Left ventricle myocardium inferior (tissue), 1 donor: ENCODE measurements at regions not wholly inside any gene's neighbourhood (a gene's known extent, or its start where the extent isn't known, plus 50 kb on each side); places are given as distances from the start of the nearest gene placed in this dataset.

Experiments
- DNase-seq: peaks from one replicate; pipeline ENCODE4 v3.0.0-alpha.2; 2020
- H3K27ac ChIP-seq: fragments of 200-600 bp; replicated peaks from 2 replicates; pipeline ENCODE4 v1.8.0; 2021
- H3K27me3 ChIP-seq: fragments of 200-600 bp; 2 replicates; pipeline ENCODE4 v1.8.0; 2021; ENCODE audit warnings: low read depth
- H3K36me3 ChIP-seq: fragments of 200-600 bp; 2 replicates; pipeline ENCODE4 v1.8.0; 2021
- H3K4me1 ChIP-seq: fragments of 200-600 bp; 2 replicates; pipeline ENCODE4 v1.8.0; 2021
- H3K4me3 ChIP-seq: fragments of 200-600 bp; 2 replicates; pipeline ENCODE4 v1.8.0; 2021; ENCODE audit warnings: mild to moderate bottlenecking, moderate library complexity
- H3K9me3 ChIP-seq: fragments of 200-600 bp; replicated peaks from 2 replicates; pipeline ENCODE4 v1.8.0; 2021
- intact Hi-C: fragments of 100-400 bp; cut with micrococcal nuclease; formaldehyde crosslinking; loops from one replicate; pipeline ENCODE4 v1.11.0; 2022
- TF ChIP-seq, protein P1 (sequence below): fragments of 200-600 bp; IDR thresholded peaks from 2 replicates; pipeline ENCODE4 v1.8.0; 2021; ENCODE audit warnings: antibody characterized with exemption, mild to moderate bottlenecking, borderline replicate concordance
- donor health status: DM: no; HTN: yes; CAD: no; lungs with severe emphysema.

DNA sequence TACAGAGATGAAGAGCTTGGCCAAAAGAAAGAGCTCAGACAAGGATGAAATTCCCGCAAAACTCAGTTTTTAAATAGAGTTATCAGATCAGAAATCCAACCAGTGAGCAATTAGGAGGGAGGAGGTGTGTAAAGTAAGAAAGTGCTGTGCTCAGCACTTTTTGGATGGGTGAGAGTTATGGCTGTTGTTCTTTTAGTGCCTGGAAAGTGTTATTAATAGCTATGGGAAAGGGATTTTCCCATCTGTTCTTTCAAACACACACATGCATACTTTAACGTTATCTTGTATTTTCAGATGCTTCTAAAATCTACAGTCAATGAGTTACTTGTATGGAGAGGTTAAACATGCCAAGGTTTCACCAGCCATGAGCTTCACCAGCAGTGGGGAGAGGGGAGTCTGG is 107.3 kb upstream of the TMEM72 start:
- Histone ChIP-seq H3K4me1 (peaks cover 68% of the 10 kb centered on the region), H3K36me3 (no peaks in the 10 kb centered on the region), H3K9me3 (no peaks in the 10 kb centered on the region), H3K27ac (no peak overlapping the region), H3K4me3 (no peak overlapping the region), H3K27me3 (no peaks in the 10 kb centered on the region)
- intact Hi-C loops = no loop called here
- TF ChIP-seq, protein P1, sequence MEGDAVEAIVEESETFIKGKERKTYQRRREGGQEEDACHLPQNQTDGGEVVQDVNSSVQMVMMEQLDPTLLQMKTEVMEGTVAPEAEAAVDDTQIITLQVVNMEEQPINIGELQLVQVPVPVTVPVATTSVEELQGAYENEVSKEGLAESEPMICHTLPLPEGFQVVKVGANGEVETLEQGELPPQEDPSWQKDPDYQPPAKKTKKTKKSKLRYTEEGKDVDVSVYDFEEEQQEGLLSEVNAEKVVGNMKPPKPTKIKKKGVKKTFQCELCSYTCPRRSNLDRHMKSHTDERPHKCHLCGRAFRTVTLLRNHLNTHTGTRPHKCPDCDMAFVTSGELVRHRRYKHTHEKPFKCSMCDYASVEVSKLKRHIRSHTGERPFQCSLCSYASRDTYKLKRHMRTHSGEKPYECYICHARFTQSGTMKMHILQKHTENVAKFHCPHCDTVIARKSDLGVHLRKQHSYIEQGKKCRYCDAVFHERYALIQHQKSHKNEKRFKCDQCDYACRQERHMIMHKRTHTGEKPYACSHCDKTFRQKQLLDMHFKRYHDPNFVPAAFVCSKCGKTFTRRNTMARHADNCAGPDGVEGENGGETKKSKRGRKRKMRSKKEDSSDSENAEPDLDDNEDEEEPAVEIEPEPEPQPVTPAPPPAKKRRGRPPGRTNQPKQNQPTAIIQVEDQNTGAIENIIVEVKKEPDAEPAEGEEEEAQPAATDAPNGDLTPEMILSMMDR = no peak
- DNase-seq = no peak

DNA sequence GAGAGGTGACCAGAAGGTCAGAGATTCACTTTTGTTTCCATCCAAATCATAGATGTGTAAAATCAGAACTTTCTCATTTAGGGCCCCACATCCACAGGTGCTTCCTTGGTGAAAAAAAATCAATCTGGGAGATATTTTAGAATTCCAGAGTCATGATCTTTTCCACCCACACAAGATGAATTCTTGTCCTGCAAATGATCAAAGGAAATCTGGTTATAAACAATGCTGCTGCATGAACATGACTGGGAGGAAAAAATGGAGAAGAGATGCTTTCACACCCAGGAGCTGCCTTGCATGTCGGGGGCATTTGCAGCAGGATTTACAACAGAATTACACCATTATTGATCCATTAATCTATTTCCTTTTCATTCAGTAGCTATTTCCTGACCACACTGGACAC is 106.5 kb upstream of the TMEM72 start:
- intact Hi-C loops = no loop called here
- TF ChIP-seq, protein P1 = no peak
- H3K27ac ChIP-seq = no peak overlapping the region
- peaks cover 68% of the 10 kb centered on the region for H3K4me1 ChIP-seq
- H3K36me3 ChIP-seq = no peaks in the 10 kb centered on the region
- no peaks in the 10 kb centered on the region for H3K9me3 ChIP-seq
- no peak for DNase-seq
- no peak overlapping the region for H3K4me3 ChIP-seq
- H3K27me3 ChIP-seq = no peaks in the 10 kb centered on the region

DNA sequence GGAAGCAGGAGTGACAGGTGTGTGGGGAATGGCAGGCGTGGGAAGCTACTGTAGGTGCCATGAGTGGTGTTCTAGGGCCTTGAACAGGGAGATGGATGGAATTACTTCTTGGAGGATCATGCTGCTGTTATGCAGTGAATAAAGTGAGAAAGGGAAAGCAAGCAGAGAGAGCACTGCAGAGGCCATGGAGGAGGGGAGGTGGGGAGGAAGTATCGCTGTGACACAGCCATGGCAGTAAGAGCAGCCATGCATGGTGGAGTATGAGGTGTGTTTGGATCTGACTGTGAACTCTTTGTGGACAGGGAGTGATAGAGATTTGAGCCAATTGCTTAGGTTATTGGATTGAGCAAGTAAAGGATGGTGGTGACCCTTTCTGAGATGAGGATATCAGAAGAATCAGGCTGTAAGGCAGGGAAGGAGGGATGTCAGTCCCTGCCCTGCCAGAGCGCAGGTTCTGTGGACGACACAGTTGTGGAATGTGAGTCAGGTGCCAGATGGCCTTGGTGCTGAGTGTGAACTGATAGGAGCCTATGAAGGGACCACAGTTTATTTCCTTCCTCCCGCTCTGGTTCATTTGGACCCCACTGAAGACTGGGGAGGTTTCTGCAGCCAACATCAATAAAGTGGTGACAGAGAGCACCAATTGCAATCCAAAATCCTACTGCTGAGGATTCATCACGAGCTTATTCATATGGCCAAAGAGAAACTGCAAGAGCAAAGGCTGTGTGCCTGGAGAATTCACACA is 105.5 kb upstream of the TMEM72 start:
- Histone ChIP-seq H3K4me1 (peaks cover 76% of the 10 kb centered on the region), H3K27me3 (no peaks in the 10 kb centered on the region), H3K36me3 (no peaks in the 10 kb centered on the region), H3K9me3 (no peaks in the 10 kb centered on the region), H3K4me3 (no peak overlapping the region), H3K27ac (peak overlapping the region; percentile 49)
- TF ChIP-seq, protein P1 = no peak
- peak; percentile 50 for DNase-seq
- intact Hi-C loops = no loop called here

DNA sequence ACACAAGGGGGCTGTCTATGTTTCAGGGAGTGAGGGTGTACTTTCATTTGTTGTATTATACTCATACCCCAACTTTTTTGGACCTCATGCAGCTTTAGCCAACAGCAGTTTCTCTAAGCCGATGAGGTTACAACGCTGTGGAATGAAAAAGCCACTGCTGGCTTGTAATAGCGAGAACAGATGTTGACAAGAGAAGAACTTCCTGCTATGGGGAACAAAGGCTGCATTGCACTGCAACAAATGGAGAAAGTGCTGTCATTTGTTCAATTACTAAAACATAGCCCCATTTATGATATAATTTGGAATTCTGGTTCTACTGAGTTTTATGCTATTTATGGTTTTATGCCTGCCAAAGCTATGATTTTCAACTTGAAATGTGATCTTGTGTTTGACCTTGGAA is 104.2 kb upstream of the TMEM72 start:
- intact Hi-C loops = no loop called here
- Histone ChIP-seq H3K9me3 (no peaks in the 10 kb centered on the region), H3K4me1 (peaks cover 77% of the 10 kb centered on the region), H3K27ac (peak overlapping the region; percentile 58), H3K27me3 (no peaks in the 10 kb centered on the region), H3K36me3 (no peaks in the 10 kb centered on the region), H3K4me3 (no peak overlapping the region)
- TF ChIP-seq, protein P1 = no peak
- DNase-seq = no peak

DNA sequence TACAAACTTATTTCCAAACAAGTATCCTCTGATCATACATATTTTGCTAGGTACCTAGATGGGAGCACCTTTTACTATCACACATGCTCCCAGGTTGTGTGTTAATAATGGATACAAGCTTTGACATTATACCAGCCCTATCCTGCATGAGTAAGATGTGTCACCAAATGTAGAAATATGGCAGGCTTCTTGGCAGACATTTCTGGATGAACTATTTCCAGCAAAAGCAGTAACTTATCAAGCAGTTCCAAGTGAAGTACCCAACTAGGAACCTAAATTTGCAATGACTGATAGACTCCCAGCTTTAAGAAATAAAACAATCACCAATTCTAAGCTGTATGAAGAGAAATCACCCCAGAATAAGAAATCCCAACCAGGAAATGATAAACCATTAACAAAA is 103.7 kb upstream of the TMEM72 start:
- peak overlapping the region; percentile 58 for H3K27ac ChIP-seq
- no peaks in the 10 kb centered on the region for H3K36me3 ChIP-seq
- H3K9me3 ChIP-seq = no peaks in the 10 kb centered on the region
- peaks cover 72% of the 10 kb centered on the region for H3K4me1 ChIP-seq
- H3K4me3 ChIP-seq = no peak overlapping the region
- no peak for DNase-seq
- no peaks in the 10 kb centered on the region for H3K27me3 ChIP-seq
- intact Hi-C loops = no loop called here
- TF ChIP-seq, protein P1 = no peak
